GM12891 (cell line): ENCODE measurements at regions not wholly inside any gene's neighbourhood (a gene's known extent, or its start where the extent isn't known, plus 50 kb on each side); places are given as distances from the start of the nearest gene placed in this dataset.

Experiments
- DNase-seq: peaks from one replicate; pipeline ENCODE4 v3.0.0; 2011; ENCODE audit warnings: low spot score; ENCODE audit not compliant: insufficient read length
- FAIRE-seq: peaks from 2 replicates; lab custom pipeline; 2011; peaks lifted over from hg19 to GRCh38; lab: Jason Lieb, UNC
- PAX5 ChIP-seq: IDR thresholded peaks from 2 replicates; pipeline ENCODE4 v1.6.1; 2011; ENCODE audit warnings: low read length, moderate library complexity, mild to moderate bottlenecking; ENCODE audit not compliant: insufficient read depth, severe bottlenecking
- POLR2A ChIP-seq: IDR thresholded peaks from 2 replicates; pipeline ENCODE4 v1.6.1; 2011; ENCODE audit warnings: low read depth, low read length, control low read depth
- POLR2AphosphoS5 ChIP-seq: IDR thresholded peaks from 2 replicates; pipeline ENCODE4 v1.6.1; 2011; ENCODE audit warnings: low read depth, low read length, control low read depth
- POU2F2 ChIP-seq: IDR thresholded peaks from 2 replicates; pipeline ENCODE4 v1.6.1; 2011; ENCODE audit warnings: low read depth, mild to moderate bottlenecking, control low read depth, low read length, moderate library complexity
- SPI1 ChIP-seq: IDR thresholded peaks from 2 replicates; pipeline ENCODE4 v1.6.1; 2011; ENCODE audit warnings: low read depth, low read length, control low read depth
- TAF1 ChIP-seq: IDR thresholded peaks from 2 replicates; pipeline ENCODE4 v1.6.1; 2011; ENCODE audit warnings: low read depth, low read length, control low read depth

- no peak for DNase-seq
- TF ChIP-seq TAF1 (no peak), POU2F2 (no peak), POLR2AphosphoS5 (no peak), SPI1 (no peak), PAX5 (no peak), POLR2A (no peak)
- FAIRE-seq: no peak
These were observed 543.1 kb downstream of the TLE1 start for GRCh38 chr9:81146241-81146640.

GRCh38 chr9:81145331-81145963, 543.9 kb downstream of the TLE1 start:
- FAIRE-seq (no peak), DNase-seq (no peak)
- TF ChIP-seq POLR2AphosphoS5 (no peak), POU2F2 (no peak), POLR2A (no peak), TAF1 (no peak), SPI1 (no peak), PAX5 (no peak)

GRCh38 chr9:81141961-81142360, 547.4 kb downstream of the TLE1 start:
- no peak for TF ChIP-seq POU2F2
- no peak for TF ChIP-seq SPI1
- no peak for TF ChIP-seq POLR2AphosphoS5
- FAIRE-seq: no peak
- DNase-seq: no peak

GRCh38 chr9:81137976-81138568, 551.3 kb downstream of the TLE1 start:
- no peak for FAIRE-seq
- DNase-seq: no peak
- TF ChIP-seq POLR2A (no peak), POLR2AphosphoS5 (no peak), TAF1 (no peak), PAX5 (no peak), POU2F2 (no peak), SPI1 (no peak)

- no peak for TF ChIP-seq POLR2A
- TF ChIP-seq TAF1: no peak
- no peak for TF ChIP-seq SPI1
- TF ChIP-seq PAX5: no peak
- no peak for TF ChIP-seq POU2F2
- no peak for TF ChIP-seq POLR2AphosphoS5
- no peak for DNase-seq
- FAIRE-seq: no peak
These were observed 556.6 kb downstream of the TLE1 start for GRCh38 chr9:81132796-81133195.

GRCh38 chr9:81132318-81132717, 557.0 kb downstream of the TLE1 start:
- TF ChIP-seq SPI1 (no peak), POLR2AphosphoS5 (no peak), PAX5 (no peak), POU2F2 (no peak)
- DNase-seq (no peak), FAIRE-seq (no peak)

- TF ChIP-seq POLR2AphosphoS5 (no peak), POU2F2 (no peak), TAF1 (no peak), POLR2A (no peak), PAX5 (no peak), SPI1 (no peak)
- FAIRE-seq (no peak), DNase-seq (no peak)
These were observed 560.6 kb downstream of the TLE1 start for GRCh38 chr9:81128701-81129100.

- no peak for TF ChIP-seq POU2F2
- FAIRE-seq (no peak), DNase-seq (no peak)
These were observed 563.8 kb downstream of the TLE1 start for GRCh38 chr9:81125446-81126092.

- DNase-seq: no peak
- FAIRE-seq: no peak
- TF ChIP-seq PAX5 (no peak), POLR2AphosphoS5 (no peak), TAF1 (no peak), POU2F2 (no peak), POLR2A (no peak), SPI1 (no peak)
These were observed 565.8 kb downstream of the TLE1 start for GRCh38 chr9:81123526-81123925.
